M059J (cell line): ENCODE measurements at regions not wholly inside any gene's neighbourhood (a gene's known extent, or its start where the extent isn't known, plus 50 kb on each side); places are given as distances from the start of the nearest gene placed in this dataset.
"Not testable (repeated sequence)": the region's sequence is repeated elsewhere in the genome, so short reads cannot be mapped to it uniquely, and the experiment has no call there.

Source experiments
- DNase-seq: peaks from one replicate; pipeline ENCODE4 v3.0.0-alpha.2; 2012; ENCODE audit warnings: low read depth

GRCh38 chr2:234861841-234862735 lies 89.7 kb upstream of the SH3BP4 start:
- peak; percentile 33 for DNase-seq

- DNase-seq = not testable (repeated sequence)
Observed at GRCh38 chr2:234859330-234859872, 92.4 kb upstream of the SH3BP4 start.

- DNase-seq = peak; percentile 19
Observed at GRCh38 chr2:234858790-234859329, 93.0 kb upstream of the SH3BP4 start.

- no peak for DNase-seq
Observed at GRCh38 chr2:234858145-234858544, 93.7 kb upstream of the SH3BP4 start.

- no peak for DNase-seq
Observed at GRCh38 chr2:234853729-234854128, 98.1 kb upstream of the SH3BP4 start.

GRCh38 chr2:234852941-234853340 lies 98.9 kb upstream of the SH3BP4 start:
- no peak for DNase-seq

- DNase-seq = no peak
Observed at GRCh38 chr2:234852035-234852434, 99.8 kb upstream of the SH3BP4 start.

- no peak for DNase-seq
Observed at GRCh38 chr2:234851451-234851850, 100.4 kb upstream of the SH3BP4 start.

- no peak for DNase-seq
Observed at GRCh38 chr2:234850818-234851217, 101.0 kb upstream of the SH3BP4 start.

- no peak for DNase-seq
Observed at GRCh38 chr2:234849678-234850077, 102.1 kb upstream of the SH3BP4 start.

GRCh38 chr2:234848578-234848977 lies 103.2 kb upstream of the SH3BP4 start:
- no peak for DNase-seq

- DNase-seq = no peak
Observed at GRCh38 chr2:234847639-234848038, 104.2 kb upstream of the SH3BP4 start.

GRCh38 chr2:234847364-234847635 lies 104.5 kb upstream of the SH3BP4 start:
- no peak for DNase-seq

- DNase-seq = no peak
Observed at GRCh38 chr2:234846599-234847363, 105.0 kb upstream of the SH3BP4 start.

GRCh38 chr2:234845602-234846590 lies 105.9 kb upstream of the SH3BP4 start:
- DNase-seq = no peak

- DNase-seq = no peak
Observed at GRCh38 chr2:234843411-234843810, 108.4 kb upstream of the SH3BP4 start.

GRCh38 chr2:234842753-234843152 lies 109.1 kb upstream of the SH3BP4 start:
- no peak for DNase-seq

- peak; percentile 46 for DNase-seq
Observed at GRCh38 chr2:234841321-234842015, 110.3 kb upstream of the SH3BP4 start.

GRCh38 chr2:234840336-234840735 lies 111.5 kb upstream of the SH3BP4 start:
- DNase-seq = peak; percentile 96

GRCh38 chr2:234839285-234839684 lies 112.5 kb upstream of the SH3BP4 start:
- DNase-seq = peak; percentile 79

- DNase-seq = no peak
Observed at GRCh38 chr2:234836271-234836670, 115.5 kb upstream of the SH3BP4 start.
